Panc1 (cell line): ENCODE measurements at regions not wholly inside any gene's neighbourhood (a gene's known extent, or its start where the extent isn't known, plus 50 kb on each side); places are given as distances from the start of the nearest gene placed in this dataset.

Experiments
- CTCF ChIP-seq: fragments of 450-650 bp; IDR thresholded peaks from 2 replicates; pipeline ENCODE4 v1.5.1; 2017; ENCODE audit warnings: mild to moderate bottlenecking
- POLR2AphosphoS5 ChIP-seq: IDR thresholded peaks from 2 replicates; pipeline ENCODE4 v1.6.1; 2012; ENCODE audit warnings: mild to moderate bottlenecking, low read depth, low read length, moderate library complexity
- TF ChIP-seq, protein P1 (sequence below), 2 experiments: IDR thresholded peaks; 2 replicates each; pipeline ENCODE4 v1.6.1; 2011 to 2012; ENCODE audit warnings: low read depth in 2 of 2, control low read depth in 1 of 2, low read length in 1 of 2, mild to moderate bottlenecking in 1 of 2, moderate library complexity in 1 of 2; ENCODE audit not compliant: insufficient read depth in 1 of 2

DNA sequence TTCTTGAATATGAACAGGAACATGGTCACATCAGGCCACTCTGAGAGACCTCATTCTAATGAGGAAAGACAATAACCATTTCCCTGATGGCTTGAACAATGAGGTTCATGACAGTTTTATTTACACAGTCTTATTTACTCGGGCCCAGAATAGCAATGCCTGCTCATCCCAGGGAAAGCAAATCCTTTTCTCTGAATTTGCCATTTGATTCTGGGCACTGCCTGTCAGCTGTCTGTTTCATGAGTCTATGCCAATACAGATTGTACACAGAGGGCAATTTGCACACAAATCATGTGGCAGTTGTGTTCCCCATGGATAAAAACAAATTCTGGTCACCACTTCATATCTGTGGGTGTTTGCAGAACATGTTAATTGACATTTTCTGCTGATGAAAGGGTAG, 492.5 kb downstream of the ACTL7B start:
- no peak for TF ChIP-seq CTCF
- TF ChIP-seq, protein P1, sequence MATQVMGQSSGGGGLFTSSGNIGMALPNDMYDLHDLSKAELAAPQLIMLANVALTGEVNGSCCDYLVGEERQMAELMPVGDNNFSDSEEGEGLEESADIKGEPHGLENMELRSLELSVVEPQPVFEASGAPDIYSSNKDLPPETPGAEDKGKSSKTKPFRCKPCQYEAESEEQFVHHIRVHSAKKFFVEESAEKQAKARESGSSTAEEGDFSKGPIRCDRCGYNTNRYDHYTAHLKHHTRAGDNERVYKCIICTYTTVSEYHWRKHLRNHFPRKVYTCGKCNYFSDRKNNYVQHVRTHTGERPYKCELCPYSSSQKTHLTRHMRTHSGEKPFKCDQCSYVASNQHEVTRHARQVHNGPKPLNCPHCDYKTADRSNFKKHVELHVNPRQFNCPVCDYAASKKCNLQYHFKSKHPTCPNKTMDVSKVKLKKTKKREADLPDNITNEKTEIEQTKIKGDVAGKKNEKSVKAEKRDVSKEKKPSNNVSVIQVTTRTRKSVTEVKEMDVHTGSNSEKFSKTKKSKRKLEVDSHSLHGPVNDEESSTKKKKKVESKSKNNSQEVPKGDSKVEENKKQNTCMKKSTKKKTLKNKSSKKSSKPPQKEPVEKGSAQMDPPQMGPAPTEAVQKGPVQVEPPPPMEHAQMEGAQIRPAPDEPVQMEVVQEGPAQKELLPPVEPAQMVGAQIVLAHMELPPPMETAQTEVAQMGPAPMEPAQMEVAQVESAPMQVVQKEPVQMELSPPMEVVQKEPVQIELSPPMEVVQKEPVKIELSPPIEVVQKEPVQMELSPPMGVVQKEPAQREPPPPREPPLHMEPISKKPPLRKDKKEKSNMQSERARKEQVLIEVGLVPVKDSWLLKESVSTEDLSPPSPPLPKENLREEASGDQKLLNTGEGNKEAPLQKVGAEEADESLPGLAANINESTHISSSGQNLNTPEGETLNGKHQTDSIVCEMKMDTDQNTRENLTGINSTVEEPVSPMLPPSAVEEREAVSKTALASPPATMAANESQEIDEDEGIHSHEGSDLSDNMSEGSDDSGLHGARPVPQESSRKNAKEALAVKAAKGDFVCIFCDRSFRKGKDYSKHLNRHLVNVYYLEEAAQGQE (IDR thresholded peaks at IDR 0.05; ENCODE audit: insufficient read depth in 1 of 2, low read depth in 2 of 2, low read length in 1 of 2): no peak
- no peak for TF ChIP-seq POLR2AphosphoS5
